Activated CD4-positive, alpha-beta T cell treated with anti-CD3 and anti-CD28 coated beads, Interleukin-2, amount 10 ng/mL, durations not matched to agents 7 days and 5 days (primary cell): ENCODE measurements at regions not wholly inside any gene's neighbourhood (a gene's known extent, or its start where the extent isn't known, plus 50 kb on each side); places are given as distances from the start of the nearest gene placed in this dataset.

Source experiments
- CTCF ChIA-PET: fragments of 350-600 bp; sonication (Branson Sonifier 250); formaldehyde crosslinking; loops from one replicate; lab custom pipeline; 2021; ENCODE audit warnings: antibody characterized with exemption; lab: Charles Lee
- POLR2A ChIA-PET: fragments of 350-600 bp; sonication (Branson Sonifier 250); formaldehyde crosslinking; loops from one replicate; lab custom pipeline; 2021; ENCODE audit warnings: antibody characterized with exemption; lab: Charles Lee
- DNase-seq: peaks from one replicate; pipeline ENCODE4 v3.0.0-alpha.2; 2020
- H3K27ac Mint-ChIP-seq: one replicate; pipeline ENCODE4 v1.8.0; 2021; ENCODE audit warnings: mild to moderate bottlenecking, moderate library complexity, mixed read lengths
- H3K27me3 Mint-ChIP-seq: one replicate; pipeline ENCODE4 v1.8.0; 2021; ENCODE audit warnings: mixed read lengths
- H3K36me3 Mint-ChIP-seq: one replicate; pipeline ENCODE4 v1.8.0; 2021; ENCODE audit warnings: low read depth, mixed read lengths
- H3K4me1 Mint-ChIP-seq: one replicate; pipeline ENCODE4 v1.8.0; 2021; ENCODE audit warnings: mixed read lengths
- H3K4me3 Mint-ChIP-seq: one replicate; pipeline ENCODE4 v1.8.0; 2021; ENCODE audit warnings: mild to moderate bottlenecking, moderate library complexity, mixed read lengths
- H3K9me3 Mint-ChIP-seq: one replicate; pipeline ENCODE4 v1.8.0; 2021; ENCODE audit warnings: mixed read lengths

DNA sequence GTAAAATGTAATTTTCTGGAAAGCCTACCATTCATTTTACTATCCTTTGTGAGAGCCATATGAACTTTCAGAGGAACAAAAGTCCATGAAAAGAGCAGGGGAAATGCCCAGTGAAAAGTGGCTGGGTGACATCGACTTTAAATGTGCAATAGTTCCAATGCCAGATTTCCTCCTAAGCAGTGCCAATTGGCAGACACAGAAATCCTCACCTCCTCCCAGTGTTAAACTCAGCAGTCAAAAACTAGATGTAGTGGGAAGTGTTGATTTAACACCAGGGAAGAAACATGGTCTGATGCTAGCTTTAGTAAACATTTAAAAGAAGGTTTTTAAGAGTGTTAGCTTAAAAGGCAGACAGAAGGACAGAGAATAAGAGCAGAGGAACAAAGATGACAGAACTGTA, 2055.2 kb downstream of the MAT2B start:
- Mint-ChIP-seq H3K4me3 (no peak overlapping the region), H3K27ac (no peak overlapping the region), H3K36me3 (no peaks in the 10 kb centered on the region), H3K9me3 (no peaks in the 10 kb centered on the region), H3K4me1 (no peaks in the 10 kb centered on the region), H3K27me3 (no peaks in the 10 kb centered on the region)
- ChIA-PET CTCF (no interaction called here), POLR2A (no interaction called here)
- DNase-seq: no peak

GRCh38 chr5:165565911-165566310, 2060.5 kb downstream of the MAT2B start:
- no peaks in the 10 kb centered on the region for H3K27me3 Mint-ChIP-seq
- no peak overlapping the region for H3K4me3 Mint-ChIP-seq
- no peak overlapping the region for H3K27ac Mint-ChIP-seq
- peaks cover under 1% of the 10 kb centered on the region for H3K9me3 Mint-ChIP-seq
- POLR2A ChIA-PET: no interaction called here
- no peaks in the 10 kb centered on the region for H3K4me1 Mint-ChIP-seq
- CTCF ChIA-PET: interaction anchor here (1.1 kb wide), 1 partner anchor 13 kb away, joined by 4 read pairs; no protein-coding TSS in a partner anchor
- no peak for DNase-seq
- no peaks in the 10 kb centered on the region for H3K36me3 Mint-ChIP-seq

DNA sequence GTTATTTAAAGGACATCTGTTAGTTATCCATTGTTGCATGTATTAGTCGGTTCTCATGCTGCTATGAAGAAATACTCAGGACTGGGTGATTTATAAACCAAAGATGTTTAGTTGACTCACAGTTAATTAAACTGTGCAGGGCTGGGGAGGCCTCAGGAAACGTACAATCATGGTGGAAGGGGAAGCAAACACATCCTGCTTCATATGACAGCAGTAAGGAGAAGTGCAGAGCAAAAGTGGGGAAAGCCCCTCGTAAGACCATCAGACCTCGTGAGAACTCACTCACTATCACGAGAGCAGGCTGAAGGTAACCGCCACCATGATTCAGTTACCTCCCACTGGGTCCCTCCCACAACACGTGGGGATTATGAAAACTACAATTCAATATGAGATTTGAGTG, 2064.1 kb downstream of the MAT2B start:
- H3K4me1 Mint-ChIP-seq: no peaks in the 10 kb centered on the region
- CTCF ChIA-PET: no interaction called here
- DNase-seq: no peak
- H3K27ac Mint-ChIP-seq: no peak overlapping the region
- H3K9me3 Mint-ChIP-seq: peaks cover 5% of the 10 kb centered on the region
- no peak overlapping the region for H3K4me3 Mint-ChIP-seq
- no peaks in the 10 kb centered on the region for H3K27me3 Mint-ChIP-seq
- no peaks in the 10 kb centered on the region for H3K36me3 Mint-ChIP-seq
- POLR2A ChIA-PET: no interaction called here

DNA sequence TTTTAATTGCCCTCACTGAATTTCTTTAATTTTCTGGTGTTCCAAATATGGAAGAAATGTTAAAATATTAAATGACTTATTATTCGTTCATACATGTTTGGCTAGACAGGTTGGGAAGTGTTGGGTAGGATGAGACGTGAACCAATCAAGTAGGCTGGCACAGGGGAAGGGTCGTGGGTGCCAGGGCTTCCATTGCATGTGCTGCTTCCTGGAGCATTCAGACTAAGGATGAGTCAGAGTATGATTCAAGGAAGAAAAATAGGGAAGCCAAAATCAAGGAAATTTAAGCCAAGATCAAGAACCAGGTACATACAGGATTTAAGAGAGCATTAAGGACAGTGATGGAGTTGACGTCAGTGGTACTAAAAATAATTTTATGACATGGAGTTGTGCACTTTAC, 2068.0 kb downstream of the MAT2B start:
- DNase-seq: no peak
- H3K36me3 Mint-ChIP-seq: no peaks in the 10 kb centered on the region
- H3K27ac Mint-ChIP-seq: no peak overlapping the region
- ChIA-PET CTCF (no interaction called here), POLR2A (no interaction called here)
- H3K4me1 Mint-ChIP-seq: no peaks in the 10 kb centered on the region
- no peak overlapping the region for H3K4me3 Mint-ChIP-seq
- no peaks in the 10 kb centered on the region for H3K27me3 Mint-ChIP-seq
- peaks cover 5% of the 10 kb centered on the region for H3K9me3 Mint-ChIP-seq

- CTCF ChIA-PET: no interaction called here
Observed at GRCh38 chr5:165574100-165574499, 2068.7 kb downstream of the MAT2B start.

GRCh38 chr5:165576678-165577275, 2071.4 kb downstream of the MAT2B start:
- DNase-seq: no peak
- H3K4me3 Mint-ChIP-seq: no peak overlapping the region
- ChIA-PET CTCF (no interaction called here), POLR2A (no interaction called here)
- no peaks in the 10 kb centered on the region for H3K9me3 Mint-ChIP-seq
- no peaks in the 10 kb centered on the region for H3K36me3 Mint-ChIP-seq
- H3K4me1 Mint-ChIP-seq: no peaks in the 10 kb centered on the region
- H3K27ac Mint-ChIP-seq: no peak overlapping the region
- H3K27me3 Mint-ChIP-seq: no peaks in the 10 kb centered on the region

More at GRCh38 chr5:165574100-165574499, 2068.7 kb downstream of the MAT2B start:
- H3K9me3 Mint-ChIP-seq: peaks cover 5% of the 10 kb centered on the region
- H3K4me3 Mint-ChIP-seq: no peak overlapping the region
- DNase-seq: no peak
- no peaks in the 10 kb centered on the region for H3K4me1 Mint-ChIP-seq
- POLR2A ChIA-PET: no interaction called here
- H3K36me3 Mint-ChIP-seq: no peaks in the 10 kb centered on the region
- H3K27me3 Mint-ChIP-seq: no peaks in the 10 kb centered on the region
- H3K27ac Mint-ChIP-seq: no peak overlapping the region

DNA sequence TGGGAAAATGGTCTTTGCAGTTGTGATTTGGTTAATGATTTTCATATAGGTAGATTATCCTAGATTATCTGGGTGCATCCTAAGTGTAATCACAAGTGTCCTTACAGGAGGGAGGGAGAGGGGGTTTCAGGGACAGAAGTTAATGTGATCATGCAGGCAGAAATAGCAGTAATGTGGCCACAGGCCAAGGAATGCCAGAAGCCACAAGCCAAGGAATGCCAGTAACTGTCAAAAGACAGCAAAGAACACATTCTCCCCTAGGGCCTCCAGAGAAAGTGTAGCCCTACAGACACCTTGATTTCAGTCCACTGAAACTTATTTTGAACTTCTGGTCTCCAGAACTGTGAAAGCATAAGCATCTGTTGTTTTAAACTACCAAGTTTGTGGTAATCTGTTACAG, 2074.5 kb downstream of the MAT2B start:
- CTCF ChIA-PET: no interaction called here

DNA sequence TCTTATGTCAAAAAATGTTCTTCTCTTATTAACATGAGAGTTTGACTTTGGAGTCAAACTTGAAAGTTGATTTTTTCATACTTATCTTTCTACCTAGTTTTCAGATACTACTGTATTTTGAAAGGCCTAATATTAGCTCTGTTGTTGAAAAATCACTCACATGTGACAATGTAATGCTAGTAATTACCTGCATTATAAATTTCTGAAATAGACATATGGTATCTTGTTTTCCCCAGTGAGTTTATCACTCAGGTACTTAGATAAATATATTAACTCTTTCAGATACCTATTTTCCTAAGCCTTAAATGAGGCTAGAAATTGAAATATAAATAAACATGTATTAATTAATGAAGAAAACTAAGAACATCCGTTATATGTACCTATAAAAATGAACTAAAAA, 2089.3 kb downstream of the MAT2B start:
- Mint-ChIP-seq H3K9me3 (no peaks in the 10 kb centered on the region), H3K27ac (no peak overlapping the region), H3K36me3 (no peaks in the 10 kb centered on the region), H3K4me1 (no peaks in the 10 kb centered on the region), H3K4me3 (no peak overlapping the region), H3K27me3 (no peaks in the 10 kb centered on the region)
- CTCF ChIA-PET: no interaction called here
- POLR2A ChIA-PET: no interaction called here
- DNase-seq: no peak

More for the DNA sequence above, 2074.5 kb downstream of the MAT2B start:
- Mint-ChIP-seq H3K4me3 (no peak overlapping the region), H3K9me3 (no peaks in the 10 kb centered on the region), H3K36me3 (no peaks in the 10 kb centered on the region), H3K27me3 (no peaks in the 10 kb centered on the region), H3K27ac (no peak overlapping the region), H3K4me1 (no peaks in the 10 kb centered on the region)
- DNase-seq: no peak
- POLR2A ChIA-PET: no interaction called here

DNA sequence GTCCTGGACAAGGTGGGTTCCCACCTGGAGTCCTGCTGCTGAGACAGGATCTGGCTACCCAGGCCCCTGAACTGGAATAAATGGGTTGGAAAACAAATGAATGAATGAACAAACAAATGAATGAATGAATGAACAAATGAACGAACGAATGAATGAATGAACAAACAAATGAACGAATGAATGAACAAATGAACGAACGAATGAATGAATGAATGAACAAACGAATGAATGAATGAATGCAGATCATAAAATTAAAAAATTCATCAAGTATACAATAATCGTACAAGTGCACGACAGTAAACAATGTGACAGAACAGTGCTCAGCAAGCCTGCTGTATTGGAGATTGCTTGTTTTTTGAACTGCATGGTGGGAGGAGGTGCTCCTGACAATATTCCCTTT, 2097.1 kb downstream of the MAT2B start:
- no peak overlapping the region for H3K27ac Mint-ChIP-seq
- H3K9me3 Mint-ChIP-seq: peaks cover 4% of the 10 kb centered on the region
- ChIA-PET POLR2A (no interaction called here), CTCF (no interaction called here)
- no peaks in the 10 kb centered on the region for H3K36me3 Mint-ChIP-seq
- no peak for DNase-seq
- no peaks in the 10 kb centered on the region for H3K4me1 Mint-ChIP-seq
- H3K4me3 Mint-ChIP-seq: no peak overlapping the region
- H3K27me3 Mint-ChIP-seq: no peaks in the 10 kb centered on the region

DNA sequence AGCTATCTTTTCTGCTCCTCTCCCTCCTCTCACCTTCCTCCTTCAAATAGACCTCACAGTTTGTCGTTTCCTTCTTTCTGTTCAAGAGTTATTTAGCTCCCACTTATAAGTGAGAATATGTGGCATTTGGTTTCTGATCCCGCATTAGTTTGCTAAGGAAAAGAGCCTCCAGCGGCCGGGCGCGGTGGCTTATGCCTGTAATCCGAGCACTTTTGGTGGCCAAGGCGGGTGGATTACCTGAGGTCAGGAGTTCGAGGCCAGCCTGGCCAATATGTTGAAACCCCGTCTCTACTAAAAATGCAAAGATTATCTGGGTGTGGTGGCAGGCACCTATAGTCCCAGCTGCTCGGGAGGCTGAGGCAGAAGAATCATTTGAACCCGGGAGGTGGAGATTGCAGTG, 2101.6 kb downstream of the MAT2B start:
- Mint-ChIP-seq H3K4me1 (no peaks in the 10 kb centered on the region), H3K27me3 (no peaks in the 10 kb centered on the region), H3K36me3 (no peaks in the 10 kb centered on the region), H3K4me3 (no peak overlapping the region), H3K27ac (no peak overlapping the region), H3K9me3 (peaks cover 4% of the 10 kb centered on the region)
- CTCF ChIA-PET: no interaction called here
- POLR2A ChIA-PET: no interaction called here
- no peak for DNase-seq

GRCh38 chr5:165609871-165610270, 2104.5 kb downstream of the MAT2B start:
- Mint-ChIP-seq H3K27me3 (no peaks in the 10 kb centered on the region), H3K36me3 (no peaks in the 10 kb centered on the region), H3K4me1 (no peaks in the 10 kb centered on the region), H3K4me3 (no peak overlapping the region), H3K9me3 (no peaks in the 10 kb centered on the region), H3K27ac (no peak overlapping the region)
- POLR2A ChIA-PET: no interaction called here
- no peak for DNase-seq
- CTCF ChIA-PET: no interaction called here

DNA sequence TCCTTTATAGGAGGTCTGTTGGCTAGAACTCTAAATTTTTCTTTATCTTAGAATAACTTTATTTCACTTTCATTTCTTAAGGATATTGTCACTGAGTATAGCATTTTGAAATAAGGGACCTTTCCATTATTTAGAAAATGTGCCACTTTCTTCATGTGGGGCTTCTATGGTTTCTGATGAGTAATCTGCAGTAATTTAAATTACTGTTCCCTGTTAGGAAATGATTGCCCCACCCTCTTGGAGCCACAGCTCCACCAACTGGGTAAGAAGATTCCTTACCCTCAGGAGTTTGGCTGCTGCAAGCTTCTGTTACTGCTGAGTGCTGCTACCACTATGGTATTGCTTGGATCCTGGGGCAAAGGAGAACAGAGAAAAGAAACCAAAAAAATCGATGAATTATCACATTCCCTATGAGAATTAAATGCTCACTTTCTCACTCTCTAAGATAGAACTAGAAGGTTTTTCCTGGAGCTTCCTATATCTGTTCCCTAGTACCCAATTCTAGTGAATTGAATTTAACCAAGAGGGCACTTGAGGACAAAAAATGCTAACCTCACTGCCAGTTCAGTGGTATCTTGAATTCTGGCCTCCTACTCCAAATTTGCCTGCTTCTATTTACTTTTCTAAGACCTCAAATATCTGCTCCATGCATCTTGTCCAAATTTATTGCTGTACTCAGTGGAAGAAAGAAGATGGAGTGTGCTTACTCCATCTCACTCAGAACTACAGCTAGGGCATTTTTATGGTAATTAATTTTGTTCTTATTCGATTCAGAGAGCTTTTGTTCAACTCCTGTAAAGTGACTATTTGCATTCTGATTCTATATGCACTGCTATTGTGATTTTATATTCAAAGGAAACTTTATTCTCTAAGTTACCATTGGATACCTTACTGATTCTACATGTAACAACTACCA, 2111.3 kb downstream of the MAT2B start:
- Mint-ChIP-seq H3K27me3 (no peaks in the 10 kb centered on the region), H3K9me3 (peaks cover 5% of the 10 kb centered on the region), H3K4me3 (no peak overlapping the region), H3K27ac (no peak overlapping the region), H3K36me3 (no peaks in the 10 kb centered on the region), H3K4me1 (no peaks in the 10 kb centered on the region)
- POLR2A ChIA-PET: no interaction called here
- no peak for DNase-seq
- CTCF ChIA-PET: no interaction called here

DNA sequence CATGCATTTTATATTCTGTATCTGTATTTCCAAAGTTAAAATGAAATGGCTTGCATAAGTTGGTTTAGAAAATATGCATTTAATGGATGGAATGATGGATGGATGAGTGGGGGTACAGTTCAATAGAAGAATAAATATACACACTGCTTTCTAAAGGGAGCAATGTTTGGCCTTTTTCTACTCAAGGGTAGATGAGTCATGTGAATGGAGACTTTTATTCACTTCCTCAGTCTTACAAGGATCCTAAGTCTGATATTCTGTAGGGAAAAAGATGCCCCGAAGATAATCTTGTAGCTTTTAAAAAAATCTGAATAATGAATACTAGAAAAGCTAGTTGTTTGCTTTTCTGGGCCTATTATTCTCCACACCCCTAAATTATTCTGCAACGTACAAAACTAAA, 2112.1 kb downstream of the MAT2B start:
- Mint-ChIP-seq H3K9me3 (peaks cover 8% of the 10 kb centered on the region), H3K27me3 (no peaks in the 10 kb centered on the region), H3K4me3 (no peak overlapping the region), H3K36me3 (no peaks in the 10 kb centered on the region), H3K4me1 (no peaks in the 10 kb centered on the region), H3K27ac (no peak overlapping the region)
- POLR2A ChIA-PET: no interaction called here
- CTCF ChIA-PET: no interaction called here
- DNase-seq: no peak
